GM12878 (cell line): ENCODE measurements at regions not wholly inside any gene's neighbourhood (a gene's known extent, or its start where the extent isn't known, plus 50 kb on each side); places are given as distances from the start of the nearest gene placed in this dataset.

ENCODE experiments used
- CBX3 ChIP-seq: fragments of 200-600 bp; sonication (generic); IDR thresholded peaks from 2 replicates; pipeline ENCODE4 v1.6.1; 2016; ENCODE audit warnings: low read depth, borderline replicate concordance
- CHD4 ChIP-seq: fragments of 200-600 bp; sonication (generic); IDR thresholded peaks from 2 replicates; pipeline ENCODE4 v1.6.1; 2016; ENCODE audit warnings: mild to moderate bottlenecking
- ETV6 ChIP-seq, 2 experiments: fragments of 450-650 bp in 1 of 2; IDR thresholded peaks in 1 of 2; conservative IDR thresholded peaks in 1 of 2; 2 replicates each; pipeline ENCODE4 v1.6.1; 2014; ENCODE audit warnings: antibody characterized with exemption in 1 of 2, borderline replicate concordance in 1 of 2, low read depth in 1 of 2, mild to moderate bottlenecking in 1 of 2, moderate library complexity in 1 of 2
- IRF4 ChIP-seq: IDR thresholded peaks from 2 replicates; pipeline ENCODE4 v1.6.1; 2011; ENCODE audit warnings: low read depth, low read length
- IRF5 ChIP-seq: fragments of 450-650 bp; IDR thresholded peaks from 2 replicates; pipeline ENCODE4 v1.6.1; 2017; ENCODE audit warnings: borderline replicate concordance
- PAX5 ChIP-seq: IDR thresholded peaks from 2 replicates; pipeline ENCODE4 v1.6.1; 2011; ENCODE audit warnings: low read depth, low read length, borderline replicate concordance
- POLR2AphosphoS2 ChIP-seq: IDR thresholded peaks from 2 replicates; pipeline ENCODE4 v1.6.1; 2011; ENCODE audit warnings: low read depth, mild to moderate bottlenecking, low read length, improper control_type of control experiment, moderate library complexity
- RELA ChIP-seq: fragments of 450-650 bp; IDR thresholded peaks from 2 replicates; pipeline ENCODE4 v1.8.0; 2014; ENCODE audit warnings: borderline replicate concordance; ENCODE audit not compliant: partially characterized antibody
- RELB ChIP-seq: fragments of 450-650 bp; IDR thresholded peaks from 2 replicates; pipeline ENCODE4 v1.6.1; 2017; ENCODE audit warnings: low read depth, mild to moderate bottlenecking, moderate library complexity
- SMAD5 ChIP-seq: IDR thresholded peaks from 2 replicates; pipeline ENCODE4 v1.6.1; 2016; ENCODE audit warnings: antibody characterized with exemption, low read depth
- SMARCA5 ChIP-seq: fragments of 450-650 bp; IDR thresholded peaks from 2 replicates; pipeline ENCODE4 v1.6.1; 2017; ENCODE audit warnings: mild to moderate bottlenecking
- SP1 ChIP-seq: IDR thresholded peaks from one replicate; pipeline ENCODE4 v1.6.1; 2011; ENCODE audit warnings: low read depth, low read length

- no peak for TF ChIP-seq RELB
- TF ChIP-seq CBX3, result no peak
- no peak for TF ChIP-seq SMAD5
- no peak for TF ChIP-seq PAX5
- no peak for TF ChIP-seq RELA
- TF ChIP-seq SP1, result no peak
- TF ChIP-seq IRF5, result no peak
- TF ChIP-seq IRF4, result no peak
- TF ChIP-seq POLR2AphosphoS2, result no peak
- no peak for TF ChIP-seq ETV6 (conservative IDR thresholded peaks at IDR 0.05 in 1 of 2, IDR thresholded peaks at IDR 0.05 in 1 of 2; ENCODE audit: borderline replicate concordance in 1 of 2, low read depth in 1 of 2)
- no peak for TF ChIP-seq CHD4
- TF ChIP-seq SMARCA5, result no peak
Measured at GRCh38 chr3:127422663-127423375, 135.0 kb upstream of the PRR20G start (continued).
